Thyroid gland (tissue), 4 donors: ENCODE measurements at regions not wholly inside any gene's neighbourhood (a gene's known extent, or its start where the extent isn't known, plus 50 kb on each side); places are given as distances from the start of the nearest gene placed in this dataset.

ENCODE experiments used
- DNase-seq, 2 donors: peaks; one replicate each; pipeline ENCODE4 v3.0.0-alpha.2; 2019
- H3K27ac ChIP-seq, 3 donors: fragments of 200-600 bp; sonication (generic); 1 replicate in 2 of 3; 2 replicates in 1 of 3; pipeline ENCODE4 v1.5.1; 2016 to 2019; ENCODE audit warnings: mild to moderate bottlenecking in 1 of 3, moderate library complexity in 1 of 3
- H3K27me3 ChIP-seq: fragments of 200-600 bp; sonication (generic); one replicate; pipeline ENCODE4 v1.5.1; 2019
- H3K36me3 ChIP-seq, 2 donors: fragments of 200-600 bp; sonication (generic); one replicate each; pipeline ENCODE4 v1.5.1; 2016 to 2019
- H3K4me1 ChIP-seq, 2 donors: fragments of 200-600 bp; sonication (generic); one replicate each; pipeline ENCODE4 v1.5.1; 2017 to 2019
- H3K4me3 ChIP-seq, 3 donors: fragments of 200-600 bp; sonication (generic); replicated peaks in 1 of 3; 1 replicate in 2 of 3; 2 replicates in 1 of 3; pipeline ENCODE4 v1.5.1; 2016; ENCODE audit warnings: mild to moderate bottlenecking in 1 of 3
- H3K9me3 ChIP-seq: fragments of 200-600 bp; sonication (generic); one replicate; pipeline ENCODE4 v1.5.1; 2017
- POLR2A ChIP-seq, 2 donors: fragments of 450-650 bp; IDR thresholded peaks; one replicate each; pipeline ENCODE4 v1.6.1; 2017; ENCODE audit warnings: antibody characterized with exemption in 2 of 2, mild to moderate bottlenecking in 2 of 2, moderate library complexity in 1 of 2
- WGBS, 2 donors: methylation state at CpG; one replicate each; pipeline ENCODE4 v1.1.5; 2017; 5-methylcytosine and 5-hydroxymethylcytosine counted together
- intact Hi-C: fragments of 100-400 bp; cut with DNase I; formaldehyde crosslinking; loops from one replicate; pipeline ENCODE4 v1.15.1; 2023
- TF ChIP-seq, protein P1 (sequence below), 6 experiments: fragments of 200-600 bp in 3 of 6; fragments of 450-650 bp in 3 of 6; sonication (generic) in 3 of 6; IDR thresholded peaks; one replicate each; pipeline ENCODE4 v1.5.1; 2016 to 2019; ENCODE audit warnings: antibody characterized with exemption in 6 of 6, mild to moderate bottlenecking in 2 of 6, inconsistent platforms in 1 of 6, moderate library complexity in 1 of 6

- DNase-seq: no peak
- H3K27me3 ChIP-seq: no peaks in the 10 kb centered on the region
- H3K9me3 ChIP-seq: no peaks in the 10 kb centered on the region
- H3K4me3 ChIP-seq: no peak overlapping the region
- TF ChIP-seq POLR2A (IDR thresholded peaks at IDR 0.05): no peak
- TF ChIP-seq, protein P1, sequence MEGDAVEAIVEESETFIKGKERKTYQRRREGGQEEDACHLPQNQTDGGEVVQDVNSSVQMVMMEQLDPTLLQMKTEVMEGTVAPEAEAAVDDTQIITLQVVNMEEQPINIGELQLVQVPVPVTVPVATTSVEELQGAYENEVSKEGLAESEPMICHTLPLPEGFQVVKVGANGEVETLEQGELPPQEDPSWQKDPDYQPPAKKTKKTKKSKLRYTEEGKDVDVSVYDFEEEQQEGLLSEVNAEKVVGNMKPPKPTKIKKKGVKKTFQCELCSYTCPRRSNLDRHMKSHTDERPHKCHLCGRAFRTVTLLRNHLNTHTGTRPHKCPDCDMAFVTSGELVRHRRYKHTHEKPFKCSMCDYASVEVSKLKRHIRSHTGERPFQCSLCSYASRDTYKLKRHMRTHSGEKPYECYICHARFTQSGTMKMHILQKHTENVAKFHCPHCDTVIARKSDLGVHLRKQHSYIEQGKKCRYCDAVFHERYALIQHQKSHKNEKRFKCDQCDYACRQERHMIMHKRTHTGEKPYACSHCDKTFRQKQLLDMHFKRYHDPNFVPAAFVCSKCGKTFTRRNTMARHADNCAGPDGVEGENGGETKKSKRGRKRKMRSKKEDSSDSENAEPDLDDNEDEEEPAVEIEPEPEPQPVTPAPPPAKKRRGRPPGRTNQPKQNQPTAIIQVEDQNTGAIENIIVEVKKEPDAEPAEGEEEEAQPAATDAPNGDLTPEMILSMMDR (IDR thresholded peaks at IDR 0.05): no peak
- no peak overlapping the region for H3K27ac ChIP-seq
- H3K4me1 ChIP-seq: no peaks in the 10 kb centered on the region
- intact Hi-C loops: no loop called here
- 96 to 100% methylated on average over 4 to 7 of the region's 7 CpGs for WGBS, 2 donors
- H3K36me3 ChIP-seq: no peaks in the 10 kb centered on the region
These were observed 1205.5 kb downstream of the ARAP2 start for GRCh38 chr4:35038845-35039244.

DNA sequence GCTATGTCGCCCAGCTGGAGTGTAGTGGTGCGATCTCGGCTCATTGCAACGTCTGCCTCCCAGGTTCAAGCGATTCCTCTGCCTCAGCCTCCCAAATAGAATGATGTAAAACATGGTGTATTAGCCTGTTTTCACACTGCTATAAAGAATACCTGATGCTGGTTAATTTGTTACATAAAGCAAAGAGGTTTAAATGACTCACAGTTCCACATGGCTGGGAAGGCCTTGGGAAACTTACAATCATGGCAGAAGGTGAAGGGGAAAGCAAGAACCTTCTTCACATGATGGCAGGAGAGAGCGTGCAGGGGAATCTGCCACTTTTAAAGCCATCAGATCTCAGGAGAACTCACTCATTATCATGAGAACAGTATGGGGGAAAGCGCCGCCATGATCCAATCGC is 1191.8 kb downstream of the ARAP2 start:
- intact Hi-C loops: no loop called here
- no peak for DNase-seq
- WGBS, 2 donors: 96 to 98% methylated on average over 9 of the region's 9 CpGs
- H3K4me3 ChIP-seq: no peak overlapping the region
- H3K27ac ChIP-seq: no peak overlapping the region
- no peaks in the 10 kb centered on the region for H3K4me1 ChIP-seq
- no peaks in the 10 kb centered on the region for H3K27me3 ChIP-seq
- no peaks in the 10 kb centered on the region for H3K9me3 ChIP-seq
- no peaks in the 10 kb centered on the region for H3K36me3 ChIP-seq
- no peak for TF ChIP-seq POLR2A (IDR thresholded peaks at IDR 0.05)
- TF ChIP-seq, protein P1 (IDR thresholded peaks at IDR 0.05): no peak

DNA sequence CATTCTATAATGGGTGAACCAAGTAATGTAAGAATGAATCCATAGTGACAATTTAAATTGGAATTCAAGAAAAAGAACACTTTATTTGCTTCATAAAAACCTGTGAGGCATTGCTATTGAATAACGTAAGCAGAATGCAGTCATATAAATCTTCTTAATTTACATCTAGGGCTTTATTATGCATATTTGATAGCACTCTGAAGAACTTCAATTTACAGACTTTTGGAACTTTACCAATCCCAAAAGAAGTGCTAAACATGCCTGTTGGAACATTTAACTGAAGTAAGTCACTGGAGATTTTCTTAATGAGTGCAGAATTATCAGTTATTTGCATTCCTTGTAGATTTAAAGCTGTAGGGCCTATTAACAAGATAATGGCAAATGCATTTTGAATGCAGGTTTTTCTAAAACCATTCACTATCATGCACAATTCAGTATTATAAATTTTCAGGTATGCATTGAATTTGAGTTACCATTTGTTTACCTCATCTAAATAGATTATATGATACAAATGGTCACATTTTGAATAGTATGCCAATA is 1181.2 kb downstream of the ARAP2 start:
- H3K9me3 ChIP-seq: no peaks in the 10 kb centered on the region
- WGBS, 2 donors: 62 to 75% methylated on average over 1 of the region's 1 CpG
- TF ChIP-seq, protein P1 (IDR thresholded peaks at IDR 0.05): no peak
- no peak for TF ChIP-seq POLR2A (IDR thresholded peaks at IDR 0.05)
- intact Hi-C loops: no loop called here
- H3K4me3 ChIP-seq: no peak overlapping the region
- no peak overlapping the region for H3K27ac ChIP-seq
- no peak for DNase-seq
- H3K36me3 ChIP-seq: no peaks in the 10 kb centered on the region
- no peaks in the 10 kb centered on the region for H3K4me1 ChIP-seq
- H3K27me3 ChIP-seq: no peaks in the 10 kb centered on the region

DNA sequence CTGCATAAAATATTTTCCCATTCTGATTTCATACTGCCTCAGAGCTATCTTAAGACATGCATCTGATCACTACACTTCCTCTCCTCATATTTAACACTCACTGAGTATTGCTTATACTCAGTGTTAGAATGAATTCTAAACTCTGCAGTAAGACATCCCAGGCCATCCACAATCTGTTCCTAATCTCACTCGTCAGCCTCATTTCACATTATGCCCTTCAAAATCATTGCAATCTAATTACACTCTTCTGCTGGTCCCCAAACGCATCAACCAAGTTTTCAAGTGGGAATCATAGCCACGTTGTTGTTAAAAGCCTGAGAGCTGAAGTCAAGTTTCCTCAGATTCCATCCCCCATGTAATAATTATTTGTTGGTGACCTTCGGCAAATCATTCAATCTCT is 1177.9 kb downstream of the ARAP2 start:
- TF ChIP-seq, protein P1 (IDR thresholded peaks at IDR 0.05): no peak
- TF ChIP-seq POLR2A (IDR thresholded peaks at IDR 0.05): no peak
- no peaks in the 10 kb centered on the region for H3K27me3 ChIP-seq
- H3K27ac ChIP-seq: no peak overlapping the region
- no peak for DNase-seq
- intact Hi-C loops: no loop called here
- H3K36me3 ChIP-seq: no peaks in the 10 kb centered on the region
- no peaks in the 10 kb centered on the region for H3K9me3 ChIP-seq
- H3K4me1 ChIP-seq: no peaks in the 10 kb centered on the region
- H3K4me3 ChIP-seq: no peak overlapping the region
- WGBS, 2 donors: 60 to 64% methylated on average over 4 of the region's 4 CpGs

GRCh38 chr4:35080799-35081198 is 1163.5 kb downstream of the ARAP2 start:
- no peak for TF ChIP-seq POLR2A (IDR thresholded peaks at IDR 0.05)
- TF ChIP-seq, protein P1 (IDR thresholded peaks at IDR 0.05): no peak
- DNase-seq: no peak
- 85 to 88% methylated on average over 1 of the region's 1 CpG for WGBS, 2 donors
- Histone ChIP-seq H3K36me3 (no peaks in the 10 kb centered on the region), H3K4me1 (no peaks in the 10 kb centered on the region), H3K27ac (no peak overlapping the region), H3K27me3 (no peaks in the 10 kb centered on the region), H3K9me3 (no peaks in the 10 kb centered on the region), H3K4me3 (no peak overlapping the region)
- intact Hi-C loops: no loop called here
